GM12865 (cell line): ENCODE measurements at regions not wholly inside any gene's neighbourhood (a gene's known extent, or its start where the extent isn't known, plus 50 kb on each side); places are given as distances from the start of the nearest gene placed in this dataset.

Source experiments
- DNase-seq: peaks from one replicate; pipeline ENCODE4 v3.0.0; 2010; ENCODE audit warnings: low read depth
- H3K4me3 ChIP-seq: 2 replicates; pipeline ENCODE4 v1.5.1; 2011; ENCODE audit warnings: mild to moderate bottlenecking, low read depth, low read length, control low read depth
- TF ChIP-seq, protein P1 (sequence below): IDR thresholded peaks from 2 replicates; pipeline ENCODE4 v1.5.1; 2011; ENCODE audit warnings: low read length, control low read depth, low read depth, inconsistent platforms; ENCODE audit not compliant: insufficient read depth; ENCODE audit errors: missing control alignments

DNA sequence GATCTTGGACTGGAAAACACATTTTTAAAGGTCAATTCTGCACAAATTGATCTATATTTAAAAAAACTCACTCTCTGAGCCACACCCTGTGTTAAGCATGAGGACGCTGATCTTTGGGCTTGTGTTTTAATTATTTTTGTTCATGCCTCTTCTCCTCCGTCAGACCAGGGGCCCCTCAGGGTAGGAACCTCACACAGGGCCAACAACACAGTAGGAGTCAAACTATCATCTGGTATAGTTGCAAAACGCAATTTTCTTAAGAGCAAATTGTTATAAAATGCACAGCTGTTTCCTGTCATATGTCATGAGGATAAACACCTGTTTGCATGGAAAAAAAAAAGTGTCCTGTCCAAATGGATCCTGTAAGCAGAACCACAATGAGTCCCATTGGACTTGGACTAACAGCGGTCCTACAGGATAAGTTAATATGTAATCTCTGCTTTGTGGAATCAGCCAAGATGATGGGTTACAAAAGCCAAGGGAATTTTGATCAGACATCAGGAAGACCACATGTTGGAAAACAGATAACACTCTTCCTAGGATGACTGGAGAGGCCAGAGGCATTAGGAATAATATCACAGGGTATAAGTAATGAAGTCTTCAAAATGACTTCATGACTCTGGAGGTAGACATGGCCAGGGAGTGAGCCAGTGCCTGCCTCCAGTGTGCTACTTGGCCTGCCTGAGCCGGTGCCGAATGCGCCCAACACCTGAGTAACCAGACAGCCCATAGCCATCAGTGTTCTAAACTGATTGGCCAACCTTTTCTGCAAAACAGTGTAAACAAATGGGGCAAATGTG, 184.9 kb upstream of the ADCY1 start:
- no peak for DNase-seq
- TF ChIP-seq, protein P1, sequence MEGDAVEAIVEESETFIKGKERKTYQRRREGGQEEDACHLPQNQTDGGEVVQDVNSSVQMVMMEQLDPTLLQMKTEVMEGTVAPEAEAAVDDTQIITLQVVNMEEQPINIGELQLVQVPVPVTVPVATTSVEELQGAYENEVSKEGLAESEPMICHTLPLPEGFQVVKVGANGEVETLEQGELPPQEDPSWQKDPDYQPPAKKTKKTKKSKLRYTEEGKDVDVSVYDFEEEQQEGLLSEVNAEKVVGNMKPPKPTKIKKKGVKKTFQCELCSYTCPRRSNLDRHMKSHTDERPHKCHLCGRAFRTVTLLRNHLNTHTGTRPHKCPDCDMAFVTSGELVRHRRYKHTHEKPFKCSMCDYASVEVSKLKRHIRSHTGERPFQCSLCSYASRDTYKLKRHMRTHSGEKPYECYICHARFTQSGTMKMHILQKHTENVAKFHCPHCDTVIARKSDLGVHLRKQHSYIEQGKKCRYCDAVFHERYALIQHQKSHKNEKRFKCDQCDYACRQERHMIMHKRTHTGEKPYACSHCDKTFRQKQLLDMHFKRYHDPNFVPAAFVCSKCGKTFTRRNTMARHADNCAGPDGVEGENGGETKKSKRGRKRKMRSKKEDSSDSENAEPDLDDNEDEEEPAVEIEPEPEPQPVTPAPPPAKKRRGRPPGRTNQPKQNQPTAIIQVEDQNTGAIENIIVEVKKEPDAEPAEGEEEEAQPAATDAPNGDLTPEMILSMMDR = no peak
- H3K4me3 ChIP-seq = no peak overlapping the region

DNA sequence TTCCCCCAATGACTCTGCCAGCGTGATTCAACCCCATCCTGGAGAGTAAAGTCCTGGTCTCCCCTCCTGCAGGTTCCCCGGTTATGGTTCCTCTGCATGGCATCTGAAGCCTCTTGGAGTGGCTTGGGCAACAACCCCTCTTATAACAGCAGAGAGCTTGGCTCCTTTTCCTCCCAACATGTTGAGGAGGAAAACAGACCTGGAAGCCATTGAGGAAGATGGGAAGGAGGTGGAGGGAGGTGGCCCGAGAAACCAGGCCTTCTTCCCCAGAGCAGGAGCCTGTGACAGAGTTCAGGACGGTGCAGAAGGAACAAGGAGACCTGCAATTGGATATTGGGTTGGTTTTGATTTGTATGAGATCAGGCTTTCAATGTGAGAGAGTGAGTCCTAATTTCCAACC, 184.0 kb upstream of the ADCY1 start:
- no peak overlapping the region for H3K4me3 ChIP-seq
- TF ChIP-seq, protein P1 = no peak
- no peak for DNase-seq

DNA sequence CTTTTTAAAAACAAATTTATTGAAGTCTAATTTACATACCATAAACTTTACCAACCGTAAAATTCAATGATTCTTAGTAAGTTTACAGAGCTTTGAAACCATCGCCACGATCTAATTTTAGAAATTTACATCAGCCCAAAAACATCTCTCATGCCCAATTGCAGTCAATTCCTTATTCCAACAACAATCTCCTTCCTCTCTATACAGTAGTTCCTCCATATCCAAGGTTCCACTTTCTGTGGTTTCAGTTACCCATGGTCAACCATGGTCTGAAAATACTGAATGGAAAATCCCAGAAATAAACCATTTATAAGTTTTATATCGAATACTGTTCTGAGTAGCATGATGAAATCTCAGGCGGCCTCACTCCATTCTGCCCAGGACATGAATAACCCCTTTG, 183.4 kb upstream of the ADCY1 start:
- H3K4me3 ChIP-seq = no peak overlapping the region
- TF ChIP-seq, protein P1 = no peak
- DNase-seq = no peak

DNA sequence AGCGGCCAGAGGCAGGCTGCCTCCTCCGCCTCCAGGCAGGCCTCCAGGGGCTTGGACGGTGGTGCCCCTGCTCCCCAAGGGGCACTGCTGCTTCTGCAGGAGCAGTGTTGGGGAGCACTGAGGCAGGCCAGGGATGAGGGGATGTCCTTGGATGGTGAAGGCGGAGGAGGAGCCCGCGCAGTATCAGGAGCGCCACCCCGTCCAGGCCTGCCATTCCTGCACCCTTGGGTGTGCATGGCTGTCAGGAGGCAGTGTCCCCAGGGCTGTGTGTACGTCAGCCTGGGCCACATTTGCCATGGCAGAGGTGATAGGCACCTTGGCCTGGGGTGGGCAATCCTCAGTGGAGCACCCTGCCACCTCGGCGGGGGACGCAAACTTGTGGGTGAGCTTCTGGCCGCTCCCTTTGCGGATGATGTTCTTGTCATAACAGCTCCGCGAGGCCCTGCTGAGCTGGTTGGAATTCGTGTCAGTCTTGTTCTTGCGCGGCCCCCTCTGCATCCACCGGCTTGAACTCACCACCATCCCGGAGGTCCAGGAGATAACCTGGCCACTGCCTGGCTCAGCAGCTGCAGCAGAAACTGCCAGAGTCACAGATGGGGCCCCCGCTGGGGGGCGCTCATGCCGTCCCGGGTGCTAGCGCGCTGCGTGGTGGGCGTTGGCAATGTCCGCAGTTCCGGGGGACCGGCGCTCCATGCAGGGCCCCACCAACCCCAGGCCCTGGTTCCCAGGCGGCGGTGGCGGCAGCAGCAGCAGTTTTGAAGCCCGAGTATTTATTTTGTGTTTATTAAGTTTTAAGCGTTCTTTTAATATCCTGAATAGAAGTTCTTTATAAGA, 182.3 kb upstream of the ADCY1 start:
- TF ChIP-seq, protein P1 = no peak
- DNase-seq = no peak
- H3K4me3 ChIP-seq = no peak overlapping the region

DNA sequence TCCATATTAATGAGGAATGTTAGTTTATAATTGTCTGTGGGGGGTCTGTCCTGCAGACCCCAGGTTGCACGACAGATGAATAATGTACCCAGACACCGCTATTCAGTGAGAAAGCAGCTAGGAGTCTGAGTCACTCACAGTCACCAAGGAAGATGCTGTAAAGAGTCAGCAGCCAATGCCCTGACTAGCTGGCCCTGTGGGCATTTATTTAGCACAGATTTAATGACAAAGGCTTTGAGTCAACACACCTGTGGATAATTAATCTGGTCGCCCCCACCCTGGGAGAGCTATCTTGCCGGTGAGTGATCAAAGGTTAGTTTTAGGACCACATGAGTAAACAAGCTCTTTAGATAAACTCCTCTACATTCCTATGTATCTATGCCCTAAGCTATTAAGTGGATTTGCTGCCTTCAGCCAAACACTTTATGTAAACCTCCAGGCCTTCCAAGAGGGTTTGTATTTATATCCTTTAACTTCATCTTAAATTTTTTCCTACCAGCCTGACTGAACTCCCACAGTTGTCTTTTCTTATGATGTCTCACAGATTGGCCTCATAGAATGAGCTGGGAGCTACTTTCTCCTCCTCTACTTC, 180.0 kb upstream of the ADCY1 start:
- TF ChIP-seq, protein P1 = no peak
- no peak overlapping the region for H3K4me3 ChIP-seq
- no peak for DNase-seq

DNA sequence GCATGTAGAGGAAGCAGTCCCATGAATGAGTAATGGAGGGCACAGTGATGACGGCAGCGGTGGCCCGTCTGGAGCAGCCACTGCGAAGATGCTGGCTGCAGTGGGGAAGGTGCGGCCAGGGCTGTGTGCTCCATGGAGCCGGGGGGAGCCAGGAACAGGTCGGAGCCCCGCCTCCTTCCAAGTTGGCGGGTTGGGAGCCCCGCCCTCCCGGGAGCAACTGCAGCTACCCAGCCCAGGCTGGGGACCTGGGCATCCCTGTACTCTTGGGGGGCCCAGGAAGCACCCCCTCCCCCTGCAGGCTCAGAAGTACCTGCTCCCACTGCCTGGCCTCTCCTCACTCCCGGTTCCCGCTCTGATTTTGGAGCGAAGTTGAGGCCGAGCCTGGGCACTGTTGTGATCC, 175.1 kb upstream of the ADCY1 start:
- TF ChIP-seq, protein P1 = no peak
- DNase-seq = no peak
- no peak overlapping the region for H3K4me3 ChIP-seq
